ENCODE measurements at regions not wholly inside any gene's neighbourhood (a gene's known extent, or its start where the extent isn't known, plus 50 kb on each side); places are given as distances from the start of the nearest gene placed in this dataset.
A peak's percentile ranks its signal among the peaks of the same experiment; 100 is the strongest.
"Not testable (repeated sequence)": the region's sequence is repeated elsewhere in the genome, so short reads cannot be mapped to it uniquely, and the experiment has no call there.

GRCh38 chr2:116922414-116922813, 892.1 kb upstream of the DDX18 start:
- no peak for DNase-seq

GRCh38 chr2:116924509-116924908, 890.0 kb upstream of the DDX18 start:
- no peak for DNase-seq

- DNase-seq = no peak
Measured at GRCh38 chr2:116935097-116935814, 879.2 kb upstream of the DDX18 start.

DNA sequence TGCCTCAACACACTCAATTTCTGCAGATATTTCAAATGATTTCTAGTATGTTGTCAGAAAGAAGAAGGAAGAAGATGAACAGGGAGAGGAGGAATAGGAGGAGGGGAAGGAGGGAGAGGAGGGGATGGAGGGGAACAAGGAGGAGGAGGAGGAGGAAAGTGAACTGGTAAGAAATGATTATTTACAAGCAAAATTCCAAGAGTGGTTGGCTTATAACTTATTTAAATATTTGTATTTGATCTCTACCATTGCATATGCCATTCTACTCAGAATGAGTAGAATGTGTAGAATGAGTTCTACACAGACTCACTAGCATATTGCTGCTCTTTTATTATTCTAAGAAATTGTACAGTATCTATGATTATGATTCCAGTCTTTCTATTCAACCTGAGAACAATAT, 866.2 kb upstream of the DDX18 start:
- DNase-seq = no peak

GRCh38 chr2:116949249-116949648, 865.2 kb upstream of the DDX18 start:
- DNase-seq = no peak

- DNase-seq = no peak
Measured at GRCh38 chr2:116952254-116952653, 862.2 kb upstream of the DDX18 start.

GRCh38 chr2:116955646-116956045, 858.8 kb upstream of the DDX18 start:
- no peak for DNase-seq

DNA sequence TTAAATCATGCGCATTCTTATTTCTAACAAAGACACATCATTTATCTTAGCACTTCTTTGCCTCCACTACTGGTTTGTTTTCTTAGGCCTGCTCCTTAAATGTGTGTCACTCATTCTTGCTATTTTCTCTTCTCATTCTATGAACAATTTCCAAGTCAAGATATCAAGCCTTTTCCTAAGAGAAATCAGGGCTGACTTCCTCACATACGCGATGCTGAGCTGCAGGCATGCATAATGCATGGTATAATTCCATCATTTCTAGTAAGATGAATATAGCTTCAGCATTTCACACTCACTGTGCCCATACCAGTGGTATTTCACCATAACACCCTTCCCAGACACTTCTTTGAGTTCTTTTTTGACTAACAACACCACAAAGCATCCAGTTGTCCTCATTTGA, 838.9 kb upstream of the DDX18 start:
- no peak for DNase-seq

DNA sequence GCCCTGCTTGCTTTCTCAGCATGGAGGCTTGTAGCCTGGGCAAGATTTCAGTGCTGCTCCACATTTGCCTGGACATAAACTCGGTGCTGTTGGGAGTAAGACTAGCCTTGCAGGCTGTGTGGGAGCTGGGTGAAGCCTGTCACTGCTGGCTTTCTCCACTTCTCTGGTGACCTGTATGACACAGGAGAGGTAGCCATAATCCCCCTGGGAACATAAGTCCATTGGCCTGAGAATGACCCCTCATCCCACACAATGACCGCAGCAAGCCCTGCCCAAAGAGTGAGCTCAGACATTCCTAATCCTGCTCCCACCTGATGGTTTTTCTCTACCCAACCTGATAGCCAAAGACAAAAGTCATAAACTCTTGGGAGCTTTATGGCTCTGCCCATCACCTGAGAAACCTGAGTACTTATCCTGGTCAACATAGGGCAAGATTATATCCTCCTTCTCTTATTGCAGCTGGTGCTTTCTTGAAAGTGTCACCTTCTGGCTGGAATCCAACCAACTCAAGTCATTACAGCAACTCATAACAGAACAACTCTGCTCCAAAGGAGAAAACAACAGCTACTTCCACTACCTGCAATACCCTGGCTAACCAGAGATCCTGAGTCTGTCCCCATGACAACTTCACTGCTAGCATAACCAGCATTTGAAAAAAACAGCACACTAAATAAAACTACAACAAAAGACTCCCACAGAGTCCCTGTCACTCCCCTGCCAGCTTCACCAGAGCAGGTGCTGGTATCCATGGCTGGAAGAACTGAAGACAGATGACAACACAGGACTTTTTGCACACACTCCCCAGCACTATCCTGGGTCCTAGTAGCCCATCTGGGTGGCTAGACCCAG, 834.4 kb upstream of the DDX18 start:
- no peak for DNase-seq

- no peak for DNase-seq
Measured at GRCh38 chr2:116987447-116987846, 827.0 kb upstream of the DDX18 start.

GRCh38 chr2:116988303-116988702, 826.2 kb upstream of the DDX18 start:
- DNase-seq = peak in 1 of 3 donors; percentile 1

- no peak for DNase-seq
Measured at GRCh38 chr2:117019357-117019756, 795.1 kb upstream of the DDX18 start.

GRCh38 chr2:117027646-117028045, 786.8 kb upstream of the DDX18 start:
- no peak for DNase-seq

- not testable (repeated sequence) for DNase-seq
Measured at GRCh38 chr2:117028708-117029107, 785.8 kb upstream of the DDX18 start.

DNA sequence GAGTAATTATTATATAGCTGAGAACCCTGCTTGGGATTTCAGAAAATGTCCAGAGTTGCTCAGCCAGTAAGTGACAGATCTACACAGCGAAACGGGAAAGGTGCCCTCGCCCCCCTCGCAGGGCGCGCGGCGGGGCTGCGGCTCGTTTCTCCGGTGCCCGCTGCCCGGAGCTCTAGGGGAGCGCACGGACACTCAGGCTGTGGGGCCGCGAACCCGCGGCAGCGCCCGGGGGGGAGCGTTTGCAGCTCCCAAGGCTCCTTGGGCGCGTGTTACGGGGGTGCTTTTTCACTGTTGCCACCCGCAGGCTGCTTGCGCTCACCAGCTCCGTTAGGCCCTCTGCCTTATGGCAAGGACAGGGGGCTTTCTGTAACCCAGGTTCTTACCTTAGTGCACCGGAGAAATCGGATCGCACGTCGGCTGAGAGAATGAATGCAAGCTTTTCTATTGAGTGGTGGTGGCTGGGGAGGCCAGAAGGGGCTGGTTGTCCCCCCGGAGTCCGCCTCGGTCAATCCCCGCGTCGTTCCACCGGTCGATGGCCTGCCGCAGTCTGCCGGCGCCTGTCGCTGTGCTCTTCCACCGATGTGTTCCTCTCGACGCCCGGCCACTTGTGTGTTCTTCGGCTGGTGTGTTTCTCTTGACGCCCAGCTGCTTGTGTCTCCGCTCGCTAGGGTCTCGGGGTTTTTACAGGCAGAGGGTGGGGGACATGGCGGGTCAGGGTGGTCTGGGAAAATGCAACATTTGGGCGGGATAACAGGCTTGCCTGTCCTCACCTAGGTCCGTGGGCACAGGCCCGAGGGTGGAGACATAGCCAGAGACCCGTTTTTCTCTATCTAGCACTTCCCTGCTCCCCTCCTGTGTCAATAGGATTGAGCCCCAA, 758.8 kb upstream of the DDX18 start:
- no peak for DNase-seq

DNA sequence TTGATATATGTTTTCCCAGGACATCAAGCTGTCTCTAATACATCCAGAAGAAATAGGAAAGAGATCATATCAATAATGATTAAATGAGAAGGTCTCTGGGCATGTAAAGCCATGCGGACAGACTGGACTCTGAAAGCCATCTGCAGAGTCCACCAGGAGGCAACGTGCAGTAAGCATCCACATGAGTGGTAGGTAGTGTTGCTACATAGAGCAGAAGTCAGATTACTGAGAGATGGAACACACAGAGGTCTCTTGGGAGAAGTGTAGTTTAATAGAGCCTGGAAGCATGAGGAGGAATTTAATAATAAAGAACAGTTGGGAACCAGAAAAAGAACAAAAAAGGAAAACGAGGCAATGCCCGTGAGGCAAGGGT, 758.1 kb upstream of the DDX18 start:
- no peak for DNase-seq

GRCh38 chr2:117057016-117057415, 757.5 kb upstream of the DDX18 start:
- peak in 1 of 3 donors; percentile 6 for DNase-seq

DNA sequence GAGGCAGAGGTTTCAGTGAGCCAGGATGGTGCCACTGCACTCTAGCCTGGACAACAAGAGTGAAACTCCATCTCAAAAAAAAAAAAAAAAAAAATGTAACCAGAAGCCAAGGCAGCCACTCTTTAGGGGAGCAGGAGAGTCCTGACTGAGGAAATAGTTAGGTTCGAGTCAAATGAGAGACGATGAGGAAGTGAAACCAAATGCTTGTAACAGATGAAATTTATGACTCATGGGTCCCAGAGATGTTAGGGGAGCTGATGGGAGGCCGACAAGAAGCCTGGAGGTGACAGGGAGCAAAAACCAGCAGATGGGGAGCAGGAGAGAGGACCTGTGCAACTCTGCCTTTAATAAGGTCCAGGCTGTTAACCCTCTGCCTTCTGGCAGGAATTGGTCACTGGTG, 756.1 kb upstream of the DDX18 start:
- no peak for DNase-seq

- DNase-seq = no peak
Measured at GRCh38 chr2:117064021-117064420, 750.5 kb upstream of the DDX18 start.

GRCh38 chr2:117065912-117066311, 748.6 kb upstream of the DDX18 start:
- DNase-seq = no peak

- DNase-seq = no peak
Measured at GRCh38 chr2:117067900-117068299, 746.6 kb upstream of the DDX18 start.

- no peak for DNase-seq
Measured at GRCh38 chr2:117068371-117068770, 746.1 kb upstream of the DDX18 start.
